ENCODE measurements at regions not wholly inside any gene's neighbourhood (a gene's known extent, or its start where the extent isn't known, plus 50 kb on each side); places are given as distances from the start of the nearest gene placed in this dataset.
A peak's percentile ranks its signal among the peaks of the same experiment; 100 is the strongest.

DNA sequence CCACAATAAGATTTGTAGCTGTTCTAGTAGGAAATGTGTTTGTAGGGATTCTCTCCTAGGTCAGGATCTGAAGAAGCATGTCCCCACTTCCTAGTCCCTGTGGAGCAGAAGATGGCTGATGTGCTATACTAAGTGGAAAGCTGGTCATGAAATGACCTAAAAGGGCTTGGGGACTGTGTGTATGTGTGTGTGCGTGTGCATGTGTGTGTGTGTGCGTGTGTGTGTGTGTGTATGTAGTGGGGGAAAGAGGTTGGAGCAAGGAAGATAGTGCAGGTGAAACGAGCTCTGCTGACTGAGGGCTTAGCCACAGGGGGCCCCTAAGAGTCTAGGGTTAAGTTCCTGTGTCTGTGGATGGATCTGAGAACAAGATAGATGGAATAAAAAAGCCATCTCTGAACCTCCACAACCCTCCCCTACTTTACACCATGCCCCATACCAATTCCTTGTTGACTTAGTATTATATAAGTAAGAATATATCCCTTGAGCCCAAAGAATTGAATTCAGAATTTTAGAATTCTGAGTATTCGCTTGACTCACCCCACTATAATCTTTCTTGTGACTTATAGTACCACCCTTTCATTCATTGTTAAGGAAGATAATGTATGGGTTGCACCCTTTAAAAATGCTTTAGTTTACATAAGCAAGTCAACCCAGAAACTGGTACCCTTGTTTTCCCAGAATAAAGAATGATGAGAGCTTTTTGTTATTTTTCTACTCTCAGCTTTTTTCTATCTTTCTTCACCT, 96.1 kb downstream of the RPL22L1 start:
- Mint-ChIP-seq H3K9me3 (no peaks in the 10 kb centered on the region), H3K36me3 (no peaks in the 10 kb centered on the region), H3K27me3 (peaks cover 8 to 13% of the 10 kb centered on the region in 2 donors), H3K27ac (no peak overlapping the region), H3K4me1 (ENCODE audit: low read depth in 2 of 2) (peaks cover 3 to 5% of the 10 kb centered on the region in 2 donors), H3K4me3 (no peak overlapping the region)
- DNase-seq (ENCODE audit: low spot score) (no peak), ATAC-seq (peak in 1 of 2 donors; percentile 24)

DNA sequence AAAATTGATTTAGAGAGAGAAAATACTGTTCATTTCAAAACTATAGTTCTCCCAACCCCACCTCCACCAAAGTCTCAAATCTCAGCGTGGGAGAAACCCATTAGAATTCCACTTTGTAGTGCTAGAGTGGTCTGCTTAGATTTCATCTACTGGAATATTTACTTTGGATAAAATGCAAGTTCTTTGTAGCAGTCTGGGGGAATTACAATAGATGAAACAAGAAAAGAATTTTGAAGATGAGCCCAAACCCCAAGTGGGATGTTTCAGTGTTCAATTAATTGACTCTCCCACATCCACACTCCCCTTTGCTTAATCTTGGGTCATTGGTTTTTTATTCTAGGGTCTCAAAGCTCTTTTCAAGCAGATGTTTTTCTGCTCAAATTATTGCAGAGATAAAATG, 97.8 kb downstream of the RPL22L1 start:
- ATAC-seq = no peak
- DNase-seq (ENCODE audit: low spot score) = no peak
- Mint-ChIP-seq H3K27me3 (no peaks in the 10 kb centered on the region), H3K9me3 (no peaks in the 10 kb centered on the region), H3K36me3 (no peaks in the 10 kb centered on the region), H3K4me1 (ENCODE audit: low read depth in 2 of 2) (peaks cover 14 to 16% of the 10 kb centered on the region in 2 donors), H3K4me3 (no peak overlapping the region), H3K27ac (no peak overlapping the region)

- Mint-ChIP-seq H3K4me1 (ENCODE audit: low read depth in 2 of 2) (peaks cover 31 to 34% of the 10 kb centered on the region in 2 donors), H3K27me3 (peaks cover 0 to 7% of the 10 kb centered on the region in 2 donors), H3K27ac (peak overlapping the region in 1 of 2 donors; percentile 18), H3K9me3 (no peaks in the 10 kb centered on the region), H3K36me3 (no peaks in the 10 kb centered on the region), H3K4me3 (peak overlapping the region; percentile 6)
- ATAC-seq (peak; percentile 80 to 84), DNase-seq (ENCODE audit: low spot score) (no peak)
Observed at GRCh38 chr3:170768334-170768801, 101.6 kb downstream of the RPL22L1 start.

DNA sequence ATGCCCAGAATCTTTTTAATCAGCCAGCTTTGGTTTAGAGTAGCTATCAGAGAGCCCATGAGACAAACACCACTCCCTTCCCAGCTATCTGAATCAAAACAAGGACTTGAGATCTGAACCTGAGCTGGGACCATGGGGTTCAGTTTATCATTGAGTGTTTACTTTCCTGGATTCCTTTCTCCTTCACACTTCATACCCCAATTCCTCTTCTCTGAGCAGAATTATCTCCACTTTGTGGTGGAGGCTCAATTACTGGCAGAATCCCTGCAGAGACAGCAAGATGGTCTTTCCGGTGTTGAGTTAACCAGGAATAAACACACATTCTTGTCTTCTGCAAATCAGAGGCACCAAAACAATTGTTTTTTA, 102.4 kb downstream of the RPL22L1 start:
- Mint-ChIP-seq H3K9me3 (no peaks in the 10 kb centered on the region), H3K4me1 (ENCODE audit: low read depth in 2 of 2) (peaks cover 31 to 34% of the 10 kb centered on the region in 2 donors), H3K4me3 (no peak overlapping the region), H3K27me3 (peaks cover 0 to 7% of the 10 kb centered on the region in 2 donors), H3K27ac (no peak overlapping the region), H3K36me3 (no peaks in the 10 kb centered on the region)
- no peak for ATAC-seq
- no peak for DNase-seq (ENCODE audit: low spot score)

DNA sequence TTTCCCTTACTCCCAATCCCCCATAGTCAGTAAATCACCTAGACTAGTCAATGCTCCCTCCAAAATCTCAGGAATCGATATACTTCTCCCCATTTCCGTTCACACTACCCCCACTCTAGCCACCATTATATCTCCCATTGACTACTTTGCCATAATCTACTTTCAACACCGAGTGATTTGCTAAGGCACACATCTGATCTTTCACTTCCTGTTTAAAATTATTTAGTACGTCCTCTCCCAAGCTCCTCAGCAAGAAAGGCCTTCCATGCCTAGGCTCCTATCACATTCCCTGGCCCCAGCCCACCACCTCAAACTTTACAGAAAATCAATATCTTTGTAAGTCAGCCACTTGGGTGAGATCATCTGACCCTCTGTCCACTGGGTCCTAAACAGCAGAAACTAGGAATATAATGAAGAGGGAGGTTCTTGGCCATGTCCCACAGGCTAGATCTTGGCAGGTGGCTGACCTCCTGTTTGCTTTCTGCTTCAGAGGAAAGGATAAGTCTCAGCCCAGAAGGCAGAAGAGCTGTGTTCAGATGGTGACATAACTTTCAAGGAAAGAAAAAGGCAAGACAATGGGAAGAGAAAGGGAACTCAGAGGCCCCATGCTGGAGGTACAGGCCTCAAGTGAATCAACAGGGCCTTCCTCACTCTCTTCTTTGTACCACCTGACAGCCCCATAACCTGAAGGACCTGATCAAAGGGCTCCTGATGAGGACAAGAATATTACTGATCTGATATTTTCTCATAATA, 103.0 kb downstream of the RPL22L1 start:
- Mint-ChIP-seq H3K27me3 (peaks cover 0 to 7% of the 10 kb centered on the region in 2 donors), H3K36me3 (no peaks in the 10 kb centered on the region), H3K9me3 (no peaks in the 10 kb centered on the region), H3K27ac (no peak overlapping the region), H3K4me3 (no peak overlapping the region), H3K4me1 (ENCODE audit: low read depth in 2 of 2) (peaks cover 31 to 34% of the 10 kb centered on the region in 2 donors)
- ATAC-seq (no peak), DNase-seq (ENCODE audit: low spot score) (no peak)

DNA sequence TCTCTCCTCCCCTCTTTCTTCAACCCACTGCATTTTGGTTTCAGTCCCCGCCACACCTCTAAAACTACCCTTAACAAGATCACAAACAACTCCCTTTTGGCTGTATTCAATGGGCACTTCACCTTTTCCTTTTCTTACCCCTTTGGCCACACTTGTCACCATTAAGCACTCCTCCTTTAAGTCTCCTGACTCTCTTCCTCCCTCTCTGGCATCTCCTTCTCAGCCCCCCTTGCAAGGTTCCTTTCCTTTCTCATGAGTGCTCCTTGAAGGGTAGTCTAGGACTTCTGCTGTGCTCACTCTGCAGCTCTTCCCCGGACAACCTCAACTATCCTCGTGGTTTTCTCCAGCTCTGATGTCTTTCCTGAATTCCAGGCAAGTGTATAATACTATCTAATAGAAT, 103.7 kb downstream of the RPL22L1 start:
- ATAC-seq (no peak), DNase-seq (ENCODE audit: low spot score) (no peak)
- H3K9me3 Mint-ChIP-seq = no peaks in the 10 kb centered on the region
- H3K27me3 Mint-ChIP-seq = peaks cover 0 to 7% of the 10 kb centered on the region in 2 donors
- peaks cover 31 to 34% of the 10 kb centered on the region in 2 donors for H3K4me1 Mint-ChIP-seq (ENCODE audit: low read depth in 2 of 2)
- peak overlapping the region in 1 of 2 donors; percentile 18 for H3K27ac Mint-ChIP-seq
- no peak overlapping the region for H3K4me3 Mint-ChIP-seq
- no peaks in the 10 kb centered on the region for H3K36me3 Mint-ChIP-seq

DNA sequence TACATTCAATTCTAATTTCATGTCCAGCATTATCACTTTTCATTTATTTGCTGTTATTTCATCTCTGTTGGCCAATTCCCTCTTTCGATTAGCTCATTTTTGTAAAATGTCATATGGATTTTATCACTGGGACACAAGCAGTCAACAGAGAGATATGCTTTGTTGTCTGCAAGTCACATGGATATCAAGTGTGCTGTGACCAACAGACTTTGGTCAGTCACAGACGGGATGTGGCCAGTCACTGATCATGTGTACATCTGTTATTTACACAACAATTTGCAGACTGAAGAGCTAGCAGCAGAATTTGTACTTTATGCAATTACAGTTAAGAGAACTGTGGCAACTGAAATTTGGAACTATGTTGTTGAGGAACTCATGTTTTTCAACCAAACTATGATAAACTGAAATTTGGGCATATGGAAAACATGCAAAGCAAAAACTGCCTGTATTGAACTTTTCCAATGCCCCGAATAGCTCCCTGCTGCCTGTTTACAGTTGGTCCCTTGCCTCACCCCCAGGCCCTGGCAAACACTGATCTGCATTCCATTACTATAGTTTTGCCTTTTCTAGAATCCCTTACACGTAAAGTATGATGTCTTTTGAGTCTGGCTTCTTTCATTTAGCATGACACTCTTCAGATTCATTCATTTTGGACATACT, 104.4 kb downstream of the RPL22L1 start:
- peak overlapping the region in 1 of 2 donors; percentile 18 for H3K27ac Mint-ChIP-seq
- peaks cover 5 to 7% of the 10 kb centered on the region in 2 donors for H3K27me3 Mint-ChIP-seq
- DNase-seq (ENCODE audit: low spot score) (no peak), ATAC-seq (no peak)
- no peak overlapping the region for H3K4me3 Mint-ChIP-seq
- peaks cover 31% of the 10 kb centered on the region in 2 donors for H3K4me1 Mint-ChIP-seq (ENCODE audit: low read depth in 2 of 2)
- H3K9me3 Mint-ChIP-seq = no peaks in the 10 kb centered on the region
- H3K36me3 Mint-ChIP-seq = no peaks in the 10 kb centered on the region

DNA sequence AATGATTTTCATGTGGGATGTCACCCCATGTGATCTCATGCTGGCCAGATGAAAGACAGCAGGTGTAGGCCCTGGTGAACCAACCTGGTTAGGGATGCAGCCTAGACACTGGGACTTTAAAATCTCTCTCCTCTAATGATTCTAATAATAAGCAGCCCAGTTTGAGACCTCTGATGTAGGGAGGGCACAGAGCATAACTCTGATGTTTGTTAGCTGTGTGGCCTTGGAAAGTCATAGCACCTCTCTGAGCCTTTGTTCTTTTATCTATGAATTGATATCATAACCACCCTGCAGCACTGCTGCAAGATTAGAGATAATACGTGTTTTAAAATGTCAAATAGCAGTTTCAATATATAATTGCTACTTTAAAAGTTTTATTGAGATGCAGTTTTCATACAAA, 106.0 kb downstream of the RPL22L1 start:
- no peaks in the 10 kb centered on the region for H3K9me3 Mint-ChIP-seq
- DNase-seq (ENCODE audit: low spot score) (no peak), ATAC-seq (no peak)
- H3K4me3 Mint-ChIP-seq = no peak overlapping the region
- no peak overlapping the region for H3K27ac Mint-ChIP-seq
- H3K36me3 Mint-ChIP-seq = no peaks in the 10 kb centered on the region
- H3K27me3 Mint-ChIP-seq = peaks cover 7 to 8% of the 10 kb centered on the region in 2 donors
- peaks cover 30% of the 10 kb centered on the region in 2 donors for H3K4me1 Mint-ChIP-seq (ENCODE audit: low read depth in 2 of 2)

GRCh38 chr3:170762064-170762463, 107.9 kb downstream of the RPL22L1 start:
- Mint-ChIP-seq H3K4me3 (no peak overlapping the region), H3K9me3 (no peaks in the 10 kb centered on the region), H3K36me3 (no peaks in the 10 kb centered on the region), H3K27ac (no peak overlapping the region), H3K27me3 (peaks cover 7 to 14% of the 10 kb centered on the region in 2 donors), H3K4me1 (ENCODE audit: low read depth in 2 of 2) (peaks cover 13 to 19% of the 10 kb centered on the region in 2 donors)
- ATAC-seq (no peak), DNase-seq (ENCODE audit: low spot score) (no peak)

- peaks cover 4 to 14% of the 10 kb centered on the region in 2 donors for H3K27me3 Mint-ChIP-seq
- H3K27ac Mint-ChIP-seq = no peak overlapping the region
- no peak for ATAC-seq
- no peaks in the 10 kb centered on the region for H3K9me3 Mint-ChIP-seq
- H3K36me3 Mint-ChIP-seq = no peaks in the 10 kb centered on the region
- H3K4me3 Mint-ChIP-seq = no peak overlapping the region
- no peak for DNase-seq (ENCODE audit: low spot score)
- peaks cover 4 to 9% of the 10 kb centered on the region in 2 donors for H3K4me1 Mint-ChIP-seq (ENCODE audit: low read depth in 2 of 2)
Observed at GRCh38 chr3:170761103-170761502, 108.9 kb downstream of the RPL22L1 start.

- Mint-ChIP-seq H3K36me3 (no peaks in the 10 kb centered on the region), H3K9me3 (no peaks in the 10 kb centered on the region), H3K4me3 (no peak overlapping the region), H3K27me3 (peaks cover under 1 to 21% of the 10 kb centered on the region in 2 donors), H3K4me1 (ENCODE audit: low read depth in 2 of 2) (peaks cover 0 to 2% of the 10 kb centered on the region in 2 donors), H3K27ac (no peak overlapping the region)
- DNase-seq (ENCODE audit: low spot score) (no peak), ATAC-seq (no peak)
Observed at GRCh38 chr3:170760174-170760526, 109.8 kb downstream of the RPL22L1 start.

GRCh38 chr3:170759511-170760173, 110.4 kb downstream of the RPL22L1 start:
- Mint-ChIP-seq H3K36me3 (no peaks in the 10 kb centered on the region), H3K4me1 (ENCODE audit: low read depth in 2 of 2) (no peaks in the 10 kb centered on the region), H3K4me3 (no peak overlapping the region), H3K9me3 (no peaks in the 10 kb centered on the region), H3K27me3 (peaks cover 0 to 25% of the 10 kb centered on the region in 2 donors), H3K27ac (no peak overlapping the region)
- DNase-seq (ENCODE audit: low spot score) = no peak
- no peak for ATAC-seq

- ATAC-seq (no peak), DNase-seq (ENCODE audit: low spot score) (no peak)
- Mint-ChIP-seq H3K9me3 (no peaks in the 10 kb centered on the region), H3K27ac (no peak overlapping the region), H3K4me3 (no peak overlapping the region), H3K4me1 (ENCODE audit: low read depth in 2 of 2) (no peaks in the 10 kb centered on the region), H3K27me3 (peaks cover 0 to 33% of the 10 kb centered on the region in 2 donors), H3K36me3 (no peaks in the 10 kb centered on the region)
Observed at GRCh38 chr3:170757038-170757437, 113.0 kb downstream of the RPL22L1 start.

Data from natural killer cell treated with Interleukin-12 subunit alpha and Interleukin-12 subunit beta and Interleukin-15 and Interleukin-18, amount 100 ng/mL, for 72 hours (primary cell).